Loucy (cell line): ENCODE measurements at regions not wholly inside any gene's neighbourhood (a gene's known extent, or its start where the extent isn't known, plus 50 kb on each side); places are given as distances from the start of the nearest gene placed in this dataset.

Experiments
- CTCF ChIP-seq: fragments of 200-600 bp; sonication (generic); conservative IDR thresholded peaks from 2 replicates; pipeline ENCODE4 v1.5.1; 2014; ENCODE audit warnings: mild to moderate bottlenecking, antibody characterized with exemption, low read length
- EZH2phosphoT487 ChIP-seq: fragments of 200-600 bp; IDR thresholded peaks from 2 replicates; pipeline ENCODE4 v1.6.1; 2018; ENCODE audit warnings: antibody characterized with exemption, mild to moderate bottlenecking, moderate library complexity, borderline replicate concordance

GRCh38 chr6:105807905-105808304 is 278.2 kb upstream of the PRDM1 start:
- TF ChIP-seq CTCF, result no peak
- TF ChIP-seq EZH2phosphoT487, result no peak
